Activated CD4-positive, alpha-beta memory T cell treated with anti-CD3 and anti-CD28 coated beads, Interleukin-2, amount 10 ng/mL, durations not matched to agents 7 days and 5 days (primary cell): ENCODE measurements at regions not wholly inside any gene's neighbourhood (a gene's known extent, or its start where the extent isn't known, plus 50 kb on each side); places are given as distances from the start of the nearest gene placed in this dataset.
"Not testable (repeated sequence)": the region's sequence is repeated elsewhere in the genome, so short reads cannot be mapped to it uniquely, and the experiment has no call there.

ENCODE experiments used
- CTCF ChIA-PET: fragments of 350-600 bp; sonication (Branson Sonifier 250); formaldehyde crosslinking; loops from one replicate; lab custom pipeline; 2021; ENCODE audit warnings: antibody characterized with exemption, inconsistent platforms; lab: Charles Lee
- POLR2A ChIA-PET: fragments of 350-600 bp; sonication (Branson Sonifier 250); formaldehyde crosslinking; loops from one replicate; lab custom pipeline; 2021; ENCODE audit warnings: antibody characterized with exemption; lab: Charles Lee
- DNase-seq: peaks from one replicate; pipeline ENCODE4 v3.0.0-alpha.2; 2020
- H3K27ac Mint-ChIP-seq: one replicate; pipeline ENCODE4 v1.8.0; 2021; ENCODE audit warnings: mild to moderate bottlenecking, mixed read lengths
- H3K27me3 Mint-ChIP-seq: one replicate; pipeline ENCODE4 v1.8.0; 2021; ENCODE audit warnings: mixed read lengths
- H3K36me3 Mint-ChIP-seq: one replicate; pipeline ENCODE4 v1.8.0; 2021; ENCODE audit warnings: low read depth, mixed read lengths
- H3K4me1 Mint-ChIP-seq: one replicate; pipeline ENCODE4 v1.8.0; 2021; ENCODE audit warnings: mixed read lengths
- H3K4me3 Mint-ChIP-seq: one replicate; pipeline ENCODE4 v1.8.0; 2021; ENCODE audit warnings: mild to moderate bottlenecking, mixed read lengths
- H3K9me3 Mint-ChIP-seq: one replicate; pipeline ENCODE4 v1.8.0; 2021; ENCODE audit warnings: mixed read lengths

- Mint-ChIP-seq H3K27me3 (no peaks in the 10 kb centered on the region), H3K36me3 (no peaks in the 10 kb centered on the region), H3K9me3 (peaks cover 4% of the 10 kb centered on the region), H3K4me1 (no peaks in the 10 kb centered on the region), H3K27ac (no peak overlapping the region), H3K4me3 (no peak overlapping the region)
- ChIA-PET POLR2A (no interaction called here), CTCF (no interaction called here)
- no peak for DNase-seq
Measured at GRCh38 chr18:60895181-60895580, 438.0 kb upstream of the CDH20 start.

GRCh38 chr18:60898111-60898510 is 435.1 kb upstream of the CDH20 start:
- H3K27ac Mint-ChIP-seq, result no peak overlapping the region
- H3K9me3 Mint-ChIP-seq, result peaks cover 4% of the 10 kb centered on the region
- POLR2A ChIA-PET, result no interaction called here
- no peaks in the 10 kb centered on the region for H3K27me3 Mint-ChIP-seq
- H3K4me1 Mint-ChIP-seq, result no peaks in the 10 kb centered on the region
- DNase-seq, result no peak
- no peaks in the 10 kb centered on the region for H3K36me3 Mint-ChIP-seq
- no peak overlapping the region for H3K4me3 Mint-ChIP-seq
- CTCF ChIA-PET, result no interaction called here

GRCh38 chr18:60905699-60906098 is 427.5 kb upstream of the CDH20 start:
- H3K4me3 Mint-ChIP-seq, result no peak overlapping the region
- CTCF ChIA-PET, result no interaction called here

GRCh38 chr18:60910534-60910933 is 422.7 kb upstream of the CDH20 start:
- CTCF ChIA-PET, result no interaction called here
- Mint-ChIP-seq H3K9me3 (peaks cover 11% of the 10 kb centered on the region), H3K27ac (no peak overlapping the region), H3K4me3 (no peak overlapping the region), H3K27me3 (no peaks in the 10 kb centered on the region), H3K4me1 (no peaks in the 10 kb centered on the region), H3K36me3 (no peaks in the 10 kb centered on the region)
- DNase-seq, result no peak
- POLR2A ChIA-PET, result no interaction called here

More at GRCh38 chr18:60905699-60906098, 427.5 kb upstream of the CDH20 start:
- H3K9me3 Mint-ChIP-seq, result peaks cover 5% of the 10 kb centered on the region
- no peaks in the 10 kb centered on the region for H3K36me3 Mint-ChIP-seq
- no peaks in the 10 kb centered on the region for H3K4me1 Mint-ChIP-seq
- POLR2A ChIA-PET, result no interaction called here
- H3K27me3 Mint-ChIP-seq, result no peaks in the 10 kb centered on the region
- H3K27ac Mint-ChIP-seq, result no peak overlapping the region
- no peak for DNase-seq

GRCh38 chr18:60911504-60911903 is 421.7 kb upstream of the CDH20 start:
- DNase-seq, result no peak
- H3K36me3 Mint-ChIP-seq, result no peaks in the 10 kb centered on the region
- no peaks in the 10 kb centered on the region for H3K4me1 Mint-ChIP-seq
- peaks cover 8% of the 10 kb centered on the region for H3K9me3 Mint-ChIP-seq
- no peaks in the 10 kb centered on the region for H3K27me3 Mint-ChIP-seq
- H3K4me3 Mint-ChIP-seq, result no peak overlapping the region
- CTCF ChIA-PET, result no interaction called here
- no peak overlapping the region for H3K27ac Mint-ChIP-seq
- POLR2A ChIA-PET, result no interaction called here

GRCh38 chr18:60915160-60915559 is 418.1 kb upstream of the CDH20 start:
- H3K36me3 Mint-ChIP-seq, result no peaks in the 10 kb centered on the region
- no peak for DNase-seq
- peaks cover 8% of the 10 kb centered on the region for H3K9me3 Mint-ChIP-seq
- POLR2A ChIA-PET, result no interaction called here
- no peak overlapping the region for H3K27ac Mint-ChIP-seq
- H3K4me1 Mint-ChIP-seq, result no peaks in the 10 kb centered on the region
- CTCF ChIA-PET, result no interaction called here
- no peaks in the 10 kb centered on the region for H3K27me3 Mint-ChIP-seq
- no peak overlapping the region for H3K4me3 Mint-ChIP-seq

GRCh38 chr18:60918862-60919261 is 414.4 kb upstream of the CDH20 start:
- DNase-seq, H3K27ac Mint-ChIP-seq, POLR2A ChIA-PET, CTCF ChIA-PET, H3K9me3 Mint-ChIP-seq, H3K4me3 Mint-ChIP-seq, H3K27me3 Mint-ChIP-seq, H3K36me3 Mint-ChIP-seq, H3K4me1 Mint-ChIP-seq: not testable (repeated sequence)

GRCh38 chr18:60925892-60926291 is 407.3 kb upstream of the CDH20 start:
- H3K36me3 Mint-ChIP-seq, result no peaks in the 10 kb centered on the region
- H3K9me3 Mint-ChIP-seq, result peaks cover 19% of the 10 kb centered on the region
- no peaks in the 10 kb centered on the region for H3K4me1 Mint-ChIP-seq
- POLR2A ChIA-PET, result no interaction called here
- H3K27me3 Mint-ChIP-seq, result no peaks in the 10 kb centered on the region
- no peak for DNase-seq
- H3K4me3 Mint-ChIP-seq, result no peak overlapping the region
- CTCF ChIA-PET, result no interaction called here
- H3K27ac Mint-ChIP-seq, result no peak overlapping the region

GRCh38 chr18:60929966-60930365 is 403.3 kb upstream of the CDH20 start:
- Mint-ChIP-seq H3K27me3 (no peaks in the 10 kb centered on the region), H3K4me3 (no peak overlapping the region), H3K36me3 (no peaks in the 10 kb centered on the region), H3K27ac (no peak overlapping the region), H3K9me3 (peaks cover 19% of the 10 kb centered on the region), H3K4me1 (no peaks in the 10 kb centered on the region)
- DNase-seq, result no peak
- CTCF ChIA-PET, result no interaction called here
- POLR2A ChIA-PET, result no interaction called here

- no peaks in the 10 kb centered on the region for H3K36me3 Mint-ChIP-seq
- H3K9me3 Mint-ChIP-seq, result peaks cover 6% of the 10 kb centered on the region
- no peak overlapping the region for H3K27ac Mint-ChIP-seq
- H3K4me3 Mint-ChIP-seq, result no peak overlapping the region
- H3K4me1 Mint-ChIP-seq, result no peaks in the 10 kb centered on the region
- H3K27me3 Mint-ChIP-seq, result no peaks in the 10 kb centered on the region
- ChIA-PET CTCF (no interaction called here), POLR2A (no interaction called here)
- no peak for DNase-seq
Measured at GRCh38 chr18:60935041-60935910, 398.0 kb upstream of the CDH20 start.

GRCh38 chr18:60936101-60936500 is 397.1 kb upstream of the CDH20 start:
- no peaks in the 10 kb centered on the region for H3K4me1 Mint-ChIP-seq
- ChIA-PET CTCF (no interaction called here), POLR2A (no interaction called here)
- no peak overlapping the region for H3K27ac Mint-ChIP-seq
- H3K36me3 Mint-ChIP-seq, result no peaks in the 10 kb centered on the region
- H3K27me3 Mint-ChIP-seq, result no peaks in the 10 kb centered on the region
- H3K4me3 Mint-ChIP-seq, result no peak overlapping the region
- no peak for DNase-seq
- H3K9me3 Mint-ChIP-seq, result peaks cover 6% of the 10 kb centered on the region

GRCh38 chr18:60943297-60943696 is 389.9 kb upstream of the CDH20 start:
- POLR2A ChIA-PET, result no interaction called here
- no peaks in the 10 kb centered on the region for H3K4me1 Mint-ChIP-seq
- no peaks in the 10 kb centered on the region for H3K36me3 Mint-ChIP-seq
- no peaks in the 10 kb centered on the region for H3K27me3 Mint-ChIP-seq
- CTCF ChIA-PET, result no interaction called here
- no peak overlapping the region for H3K4me3 Mint-ChIP-seq
- H3K9me3 Mint-ChIP-seq, result peaks cover 13% of the 10 kb centered on the region
- no peak overlapping the region for H3K27ac Mint-ChIP-seq
- DNase-seq, result no peak

- no peak for DNase-seq
- ChIA-PET CTCF (no interaction called here), POLR2A (no interaction called here)
- Mint-ChIP-seq H3K36me3 (no peaks in the 10 kb centered on the region), H3K9me3 (peaks cover 5% of the 10 kb centered on the region), H3K27ac (no peak overlapping the region), H3K4me1 (no peaks in the 10 kb centered on the region), H3K27me3 (no peaks in the 10 kb centered on the region), H3K4me3 (no peak overlapping the region)
Measured at GRCh38 chr18:60950634-60951033, 382.6 kb upstream of the CDH20 start.

GRCh38 chr18:60951091-60951490 is 382.1 kb upstream of the CDH20 start:
- no peak for DNase-seq
- no peak overlapping the region for H3K27ac Mint-ChIP-seq
- ChIA-PET CTCF (no interaction called here), POLR2A (no interaction called here)
- no peaks in the 10 kb centered on the region for H3K27me3 Mint-ChIP-seq
- no peaks in the 10 kb centered on the region for H3K4me1 Mint-ChIP-seq
- peaks cover 5% of the 10 kb centered on the region for H3K9me3 Mint-ChIP-seq
- H3K36me3 Mint-ChIP-seq, result no peaks in the 10 kb centered on the region
- H3K4me3 Mint-ChIP-seq, result no peak overlapping the region
